ENCODE measurements at regions not wholly inside any gene's neighbourhood (a gene's known extent, or its start where the extent isn't known, plus 50 kb on each side); places are given as distances from the start of the nearest gene placed in this dataset.
A peak's percentile ranks its signal among the peaks of the same experiment; 100 is the strongest.
"Not testable (repeated sequence)": the region's sequence is repeated elsewhere in the genome, so short reads cannot be mapped to it uniquely, and the experiment has no call there.

GRCh38 chrX:138929926-138930582 lies 218.5 kb upstream of the FGF13 start:
- Histone ChIP-seq H3K4me1 (replicated peaks) (peaks cover 8% of the 10 kb centered on the region), H3K27me3 (replicated peaks) (no peaks in the 10 kb centered on the region), H3K27ac (no peak overlapping the region), H3K4me3 (no peak overlapping the region), H3K36me3 (no peaks in the 10 kb centered on the region), H3K9me3 (replicated peaks) (no peaks in the 10 kb centered on the region)
- DNase-seq (ENCODE audit: low read depth in 1 of 2, low spot score in 2 of 2), result no peak

DNA sequence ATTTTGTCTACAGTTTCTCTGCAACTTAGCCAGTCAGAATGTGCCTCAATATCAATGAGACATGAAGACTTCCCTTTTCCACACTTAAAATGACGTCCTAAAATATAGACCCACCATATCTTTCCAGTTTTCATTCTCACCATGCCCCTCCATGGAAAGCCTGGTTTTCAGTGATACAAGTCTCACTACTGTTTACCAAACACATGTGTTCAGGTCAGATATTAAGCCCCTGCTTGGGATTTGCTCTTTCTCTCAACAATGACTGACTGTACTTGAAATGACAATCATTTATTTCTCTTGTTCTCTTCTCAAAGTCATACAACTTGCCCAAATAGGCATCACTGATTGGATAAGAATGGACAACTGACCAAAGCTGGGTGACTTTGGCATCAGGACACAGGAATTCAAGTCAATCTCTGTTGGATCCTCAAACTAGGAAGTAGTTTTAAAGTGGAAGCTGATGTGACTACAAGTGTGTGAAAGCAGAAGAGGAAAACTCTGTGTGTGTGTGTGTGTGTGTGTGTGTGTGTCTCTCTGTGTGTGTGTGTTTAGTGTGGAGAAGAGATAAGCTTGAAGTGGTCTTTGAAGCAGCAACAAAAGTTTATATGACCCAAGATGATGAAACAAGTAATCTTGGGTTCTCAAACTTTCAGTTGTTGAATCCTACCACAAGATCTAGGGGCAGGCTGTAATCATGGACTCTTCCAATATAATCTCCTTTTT lies 217.4 kb upstream of the FGF13 start:
- Histone ChIP-seq H3K9me3 (replicated peaks) (no peaks in the 10 kb centered on the region), H3K27me3 (replicated peaks) (no peaks in the 10 kb centered on the region), H3K36me3 (no peaks in the 10 kb centered on the region), H3K27ac (no peak overlapping the region), H3K4me1 (replicated peaks) (peaks cover 12% of the 10 kb centered on the region), H3K4me3 (no peak overlapping the region)
- DNase-seq (ENCODE audit: low read depth in 1 of 2, low spot score in 2 of 2), result no peak

DNA sequence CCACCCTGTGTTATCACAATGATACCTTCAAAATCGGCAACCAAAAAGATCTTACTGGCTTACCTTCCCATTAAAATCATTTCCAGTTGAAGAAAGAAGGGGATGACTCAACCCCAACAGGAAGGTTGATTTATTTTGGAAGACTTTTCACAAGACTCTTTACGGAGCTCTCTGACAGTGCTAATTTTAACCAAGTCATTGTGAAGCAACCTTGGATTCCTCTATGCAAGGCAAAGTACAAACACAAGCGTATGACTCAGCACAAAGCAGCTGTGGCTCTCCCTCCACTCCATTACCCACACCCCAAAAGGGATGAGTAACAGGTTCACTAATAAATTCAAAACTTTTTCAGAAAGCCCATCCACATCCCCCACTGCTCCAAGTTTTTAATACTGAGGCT lies 213.8 kb upstream of the FGF13 start:
- Histone ChIP-seq H3K27ac (peak overlapping the region; percentile 53), H3K4me3 (no peak overlapping the region), H3K4me1 (replicated peaks) (peaks cover 12% of the 10 kb centered on the region), H3K36me3 (no peaks in the 10 kb centered on the region), H3K9me3 (replicated peaks) (no peaks in the 10 kb centered on the region), H3K27me3 (replicated peaks) (no peaks in the 10 kb centered on the region)
- peak; percentile 57 to 61 for DNase-seq (ENCODE audit: low read depth in 1 of 2, low spot score in 2 of 2)

DNA sequence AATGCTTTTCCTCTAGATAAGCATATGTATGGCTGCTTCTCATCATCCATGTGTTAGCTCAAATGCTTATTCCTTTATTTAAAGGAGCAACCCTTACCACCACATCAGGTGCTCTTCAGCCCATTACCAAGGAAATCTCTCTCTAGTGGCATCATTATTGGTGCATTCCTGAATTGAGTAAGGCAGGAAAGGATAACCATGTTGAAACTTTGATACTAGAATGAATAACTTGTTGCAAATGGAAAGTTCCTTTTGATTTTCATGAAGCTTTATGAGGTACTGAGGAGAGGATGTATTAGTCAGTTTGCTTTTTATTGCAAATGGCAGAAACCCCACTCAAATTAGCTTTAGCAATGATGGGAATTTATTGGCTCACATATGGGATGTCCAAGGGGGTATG lies 212.3 kb upstream of the FGF13 start:
- Histone ChIP-seq H3K27me3 (replicated peaks) (no peaks in the 10 kb centered on the region), H3K36me3 (no peaks in the 10 kb centered on the region), H3K9me3 (replicated peaks) (no peaks in the 10 kb centered on the region), H3K4me3 (no peak overlapping the region), H3K4me1 (replicated peaks) (peaks cover 12% of the 10 kb centered on the region), H3K27ac (no peak overlapping the region)
- no peak for DNase-seq (ENCODE audit: low read depth in 1 of 2, low spot score in 2 of 2)

DNA sequence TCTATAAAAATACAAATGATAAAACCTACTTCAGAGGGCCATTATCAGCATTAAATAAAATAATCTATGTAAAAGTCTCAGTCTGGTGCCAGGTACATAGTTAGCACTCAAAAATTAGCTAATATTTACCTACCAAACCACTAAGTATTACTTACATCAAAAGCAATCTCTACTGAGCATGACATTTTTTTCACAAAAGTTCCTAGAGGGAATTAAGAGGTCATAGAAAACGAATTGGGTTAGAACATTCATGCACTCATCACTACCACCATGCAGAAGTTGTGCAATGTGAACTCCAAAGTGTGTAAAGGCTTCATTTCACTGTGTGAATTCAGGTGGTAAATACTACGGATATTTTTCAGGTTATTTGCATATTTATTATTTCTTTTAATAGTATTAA lies 209.5 kb upstream of the FGF13 start:
- Histone ChIP-seq H3K4me3 (no peak overlapping the region), H3K27ac (no peak overlapping the region), H3K9me3 (replicated peaks) (no peaks in the 10 kb centered on the region), H3K4me1 (replicated peaks) (peaks cover 28% of the 10 kb centered on the region), H3K36me3 (no peaks in the 10 kb centered on the region), H3K27me3 (replicated peaks) (no peaks in the 10 kb centered on the region)
- DNase-seq (ENCODE audit: low read depth in 1 of 2, low spot score in 2 of 2), result no peak

GRCh38 chrX:138917781-138918180 lies 206.3 kb upstream of the FGF13 start:
- no peaks in the 10 kb centered on the region for H3K9me3 ChIP-seq (replicated peaks)
- H3K4me1 ChIP-seq (replicated peaks), result peaks cover 16% of the 10 kb centered on the region
- H3K27ac ChIP-seq, result peak overlapping the region; percentile 57
- no peak overlapping the region for H3K4me3 ChIP-seq
- H3K27me3 ChIP-seq (replicated peaks), result no peaks in the 10 kb centered on the region
- H3K36me3 ChIP-seq, result no peaks in the 10 kb centered on the region
- DNase-seq (ENCODE audit: low read depth in 1 of 2, low spot score in 2 of 2), result peak in 1 of 2 experiments; percentile 46

- Histone ChIP-seq H3K27me3 (replicated peaks) (no peaks in the 10 kb centered on the region), H3K4me1 (replicated peaks) (peaks cover 16% of the 10 kb centered on the region), H3K36me3 (no peaks in the 10 kb centered on the region), H3K4me3 (no peak overlapping the region), H3K27ac (no peak overlapping the region), H3K9me3 (replicated peaks) (no peaks in the 10 kb centered on the region)
- no peak for DNase-seq (ENCODE audit: low read depth in 1 of 2, low spot score in 2 of 2)
Observed at GRCh38 chrX:138914767-138915166, 203.2 kb upstream of the FGF13 start.

DNA sequence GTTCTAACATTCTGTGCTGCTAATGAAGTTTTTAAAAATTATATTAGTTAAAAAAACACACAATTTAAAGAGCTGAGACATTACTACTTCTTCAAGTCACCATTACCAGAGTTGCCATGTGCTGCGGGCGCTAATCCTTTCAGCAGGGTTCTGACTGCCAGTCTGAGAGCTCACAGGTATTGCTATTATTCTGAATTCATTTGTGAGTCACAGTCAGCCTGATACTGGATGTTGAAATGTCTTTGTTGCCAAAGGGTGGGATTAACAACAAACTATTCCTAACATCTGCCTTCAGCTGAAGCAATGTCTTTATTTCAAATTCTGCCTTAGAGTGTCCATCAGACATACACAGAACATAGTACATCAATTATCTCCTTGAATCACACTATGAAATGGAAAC lies 197.1 kb upstream of the FGF13 start:
- Histone ChIP-seq H3K4me1 (replicated peaks) (no peaks in the 10 kb centered on the region), H3K27ac (no peak overlapping the region), H3K36me3 (no peaks in the 10 kb centered on the region), H3K27me3 (replicated peaks) (no peaks in the 10 kb centered on the region), H3K9me3 (replicated peaks) (no peaks in the 10 kb centered on the region), H3K4me3 (no peak overlapping the region)
- DNase-seq (ENCODE audit: low read depth in 1 of 2, low spot score in 2 of 2), result no peak

- Histone ChIP-seq H3K36me3 (no peaks in the 10 kb centered on the region), H3K4me1 (replicated peaks) (peaks cover 7% of the 10 kb centered on the region), H3K27me3 (replicated peaks) (no peaks in the 10 kb centered on the region), H3K4me3 (no peak overlapping the region), H3K9me3 (replicated peaks) (no peaks in the 10 kb centered on the region), H3K27ac (no peak overlapping the region)
- DNase-seq (ENCODE audit: low read depth in 1 of 2, low spot score in 2 of 2), result no peak
Observed at GRCh38 chrX:138897621-138898492, 186.3 kb upstream of the FGF13 start.

DNA sequence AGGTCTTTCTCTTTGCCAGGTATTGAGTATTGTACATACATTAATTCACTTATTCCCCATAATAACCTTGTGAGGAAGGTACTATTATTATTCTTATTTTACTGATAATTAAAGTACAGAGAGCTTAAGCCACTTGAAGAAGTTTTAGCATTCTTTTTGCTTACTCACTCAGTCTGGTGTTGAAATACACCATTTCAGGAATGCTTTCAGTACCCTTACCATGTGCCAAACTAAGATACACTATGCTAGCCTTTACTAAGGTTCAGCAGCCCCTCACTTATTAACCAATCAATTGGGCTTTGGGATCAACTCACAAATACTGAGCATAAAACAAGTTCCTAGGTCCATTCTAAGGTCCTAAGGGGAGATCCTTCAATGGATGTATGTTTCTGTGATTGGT lies 179.0 kb upstream of the FGF13 start:
- no peaks in the 10 kb centered on the region for H3K27me3 ChIP-seq (replicated peaks)
- no peaks in the 10 kb centered on the region for H3K9me3 ChIP-seq (replicated peaks)
- no peak for DNase-seq (ENCODE audit: low read depth in 1 of 2, low spot score in 2 of 2)
- H3K4me1 ChIP-seq (replicated peaks), result peaks cover 23% of the 10 kb centered on the region
- H3K36me3 ChIP-seq, result no peaks in the 10 kb centered on the region
- H3K27ac ChIP-seq, result no peak overlapping the region
- no peak overlapping the region for H3K4me3 ChIP-seq

DNA sequence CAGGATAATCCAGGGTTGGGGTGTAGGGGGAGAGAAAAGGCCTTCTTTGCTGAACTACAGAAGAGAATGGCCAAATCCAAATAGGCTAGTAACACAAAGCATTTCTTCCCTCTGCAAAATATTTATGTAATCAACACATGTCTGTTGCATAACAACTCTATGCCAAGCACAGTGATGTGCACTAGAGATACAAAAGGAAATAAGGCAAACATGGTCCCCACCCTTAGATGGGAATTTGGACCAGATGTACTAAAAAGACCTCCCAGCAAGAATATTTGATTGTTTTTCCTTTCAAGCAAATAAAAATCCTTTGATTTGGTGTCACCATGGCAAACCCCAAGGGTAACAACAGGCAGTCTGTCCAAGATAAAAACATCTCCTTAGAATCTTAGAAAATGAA lies 177.6 kb upstream of the FGF13 start:
- DNase-seq (ENCODE audit: low read depth in 1 of 2, low spot score in 2 of 2), result peak in 1 of 2 experiments; percentile 60
- no peaks in the 10 kb centered on the region for H3K9me3 ChIP-seq (replicated peaks)
- H3K4me3 ChIP-seq, result no peak overlapping the region

GRCh38 chrX:138886769-138887168 lies 175.3 kb upstream of the FGF13 start:
- H3K27me3 ChIP-seq (replicated peaks), result no peaks in the 10 kb centered on the region
- H3K36me3 ChIP-seq, result no peaks in the 10 kb centered on the region
- H3K4me3 ChIP-seq, result no peak overlapping the region
- H3K4me1 ChIP-seq (replicated peaks), result peaks cover 26% of the 10 kb centered on the region
- H3K9me3 ChIP-seq (replicated peaks), result no peaks in the 10 kb centered on the region
- peak overlapping the region; percentile 13 for H3K27ac ChIP-seq
- DNase-seq (ENCODE audit: low read depth in 1 of 2, low spot score in 2 of 2), result peak in 1 of 2 experiments; percentile 38

More for the DNA sequence above, 177.6 kb upstream of the FGF13 start:
- Histone ChIP-seq H3K27ac (peak overlapping the region; percentile 51; the same call in 1 of the 2 replicates), H3K27me3 (replicated peaks) (no peaks in the 10 kb centered on the region), H3K36me3 (no peaks in the 10 kb centered on the region), H3K4me1 (replicated peaks) (peaks cover 26% of the 10 kb centered on the region)

DNA sequence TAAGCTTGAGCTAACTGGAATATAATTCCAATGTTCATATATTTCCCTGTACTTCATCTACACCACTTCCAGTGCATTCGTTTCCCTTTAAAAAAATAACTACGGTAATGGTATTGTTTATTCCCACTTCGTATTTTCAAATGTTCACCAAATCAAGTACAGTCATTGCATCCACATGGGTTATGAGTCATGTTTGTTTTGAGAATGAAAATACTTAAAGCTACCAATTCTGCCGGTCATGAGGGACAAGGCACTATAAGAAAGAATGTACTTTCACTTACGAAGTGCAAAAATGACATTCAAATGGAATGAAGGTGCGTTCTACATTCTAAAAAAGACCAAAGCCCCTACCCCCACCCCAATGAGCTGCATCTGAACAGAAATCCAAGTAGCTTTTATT lies 174.4 kb upstream of the FGF13 start:
- Histone ChIP-seq H3K36me3 (no peaks in the 10 kb centered on the region), H3K4me3 (no peak overlapping the region), H3K27me3 (replicated peaks) (no peaks in the 10 kb centered on the region), H3K27ac (peak overlapping the region; percentile 16), H3K9me3 (replicated peaks) (no peaks in the 10 kb centered on the region), H3K4me1 (replicated peaks) (peaks cover 26% of the 10 kb centered on the region)
- DNase-seq (ENCODE audit: low read depth in 1 of 2, low spot score in 2 of 2), result peak in 1 of 2 experiments; percentile 70

DNA sequence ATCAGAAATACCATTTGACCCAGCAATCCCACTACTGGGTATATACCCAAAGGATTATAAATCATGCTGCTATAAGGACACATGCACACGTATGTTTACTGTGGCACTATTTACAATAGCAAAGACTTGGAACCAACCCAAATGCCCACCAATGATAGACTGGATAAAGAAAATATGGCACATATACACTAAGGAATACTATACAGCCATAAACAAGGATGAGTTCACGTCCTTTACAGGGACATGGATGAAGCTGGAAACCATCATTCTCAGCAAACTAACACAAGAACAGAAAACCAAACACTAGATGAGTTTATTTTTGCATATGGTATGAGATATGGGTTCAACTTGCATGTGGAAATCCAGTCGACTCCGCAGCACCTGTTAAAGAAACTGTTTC lies 168.8 kb upstream of the FGF13 start:
- H3K4me1 ChIP-seq (replicated peaks); DNase-seq (ENCODE audit: low read depth in 1 of 2, low spot score in 2 of 2); H3K27me3 ChIP-seq (replicated peaks): not testable (repeated sequence)

More for the DNA sequence above, 168.8 kb upstream of the FGF13 start:
- not testable (repeated sequence) for H3K4me3 ChIP-seq; H3K36me3 ChIP-seq; H3K27ac ChIP-seq; H3K9me3 ChIP-seq (replicated peaks)
